ENCODE measurements at regions not wholly inside any gene's neighbourhood (a gene's known extent, or its start where the extent isn't known, plus 50 kb on each side); places are given as distances from the start of the nearest gene placed in this dataset.
A peak's percentile ranks its signal among the peaks of the same experiment; 100 is the strongest.

DNA sequence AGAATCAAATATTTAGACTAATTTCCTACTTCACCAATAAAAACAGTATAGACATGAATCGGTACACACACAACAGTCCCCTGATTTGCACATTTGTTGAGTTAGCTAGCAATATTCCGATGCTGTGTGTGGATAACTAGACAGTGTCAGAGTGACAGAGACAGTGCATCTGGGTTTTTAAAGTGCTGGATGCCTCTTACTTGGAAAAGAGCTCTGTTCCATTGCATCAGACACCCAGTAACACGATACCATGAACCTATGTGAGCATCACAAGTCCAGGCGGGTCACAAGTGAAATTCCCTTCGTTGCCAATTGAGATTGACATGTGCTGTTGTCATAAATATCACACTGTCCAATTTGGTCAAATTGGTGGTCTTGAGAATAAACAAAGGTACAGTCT, 82.0 kb upstream of the ESRRG start:
- Histone ChIP-seq H3K27ac (replicated peaks in 1 of 4) (no peak overlapping the region), H3K4me1 (peaks cover 0 to 6% (median 1%) of the 10 kb centered on the region in 4 donors), H3K36me3 (no peaks in the 10 kb centered on the region), H3K27me3 (no peaks in the 10 kb centered on the region), H3K4me3 (no peak overlapping the region), H3K9me3 (no peaks in the 10 kb centered on the region)
- 86% methylated on average over 5 of the region's 5 CpGs for WGBS
- no peak for TF ChIP-seq POLR2A (IDR thresholded peaks at IDR 0.05; ENCODE audit: low read depth)
- no peak for TF ChIP-seq POLR2AphosphoS5 (IDR thresholded peaks at IDR 0.05)
- TF ChIP-seq EP300 (IDR thresholded peaks at IDR 0.05), result no peak
- TF ChIP-seq, protein P1, sequence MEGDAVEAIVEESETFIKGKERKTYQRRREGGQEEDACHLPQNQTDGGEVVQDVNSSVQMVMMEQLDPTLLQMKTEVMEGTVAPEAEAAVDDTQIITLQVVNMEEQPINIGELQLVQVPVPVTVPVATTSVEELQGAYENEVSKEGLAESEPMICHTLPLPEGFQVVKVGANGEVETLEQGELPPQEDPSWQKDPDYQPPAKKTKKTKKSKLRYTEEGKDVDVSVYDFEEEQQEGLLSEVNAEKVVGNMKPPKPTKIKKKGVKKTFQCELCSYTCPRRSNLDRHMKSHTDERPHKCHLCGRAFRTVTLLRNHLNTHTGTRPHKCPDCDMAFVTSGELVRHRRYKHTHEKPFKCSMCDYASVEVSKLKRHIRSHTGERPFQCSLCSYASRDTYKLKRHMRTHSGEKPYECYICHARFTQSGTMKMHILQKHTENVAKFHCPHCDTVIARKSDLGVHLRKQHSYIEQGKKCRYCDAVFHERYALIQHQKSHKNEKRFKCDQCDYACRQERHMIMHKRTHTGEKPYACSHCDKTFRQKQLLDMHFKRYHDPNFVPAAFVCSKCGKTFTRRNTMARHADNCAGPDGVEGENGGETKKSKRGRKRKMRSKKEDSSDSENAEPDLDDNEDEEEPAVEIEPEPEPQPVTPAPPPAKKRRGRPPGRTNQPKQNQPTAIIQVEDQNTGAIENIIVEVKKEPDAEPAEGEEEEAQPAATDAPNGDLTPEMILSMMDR (IDR thresholded peaks at IDR 0.05), result no peak
- no peak for DNase-seq (ENCODE audit: extremely low spot score)
- intact Hi-C loops (cut with DNase I), result no loop called here

DNA sequence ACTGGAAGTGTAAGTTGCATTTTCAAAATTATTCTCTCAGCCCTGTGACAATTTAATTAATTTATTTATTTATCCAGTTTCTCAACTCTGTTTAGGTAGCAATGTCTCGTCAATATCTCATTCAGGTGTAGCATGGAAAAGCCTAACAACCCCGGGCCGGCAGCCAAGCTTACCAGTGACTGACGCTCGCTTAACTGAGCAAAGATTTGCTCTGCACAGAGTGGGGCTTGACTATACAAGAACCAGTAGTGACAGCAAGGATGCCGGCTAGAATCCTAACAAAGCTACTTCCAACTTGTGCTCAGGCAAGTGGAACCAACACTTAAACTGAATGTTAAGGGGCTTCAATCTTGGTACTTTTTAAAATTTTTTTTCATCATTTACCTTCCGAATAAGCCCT, 80.9 kb upstream of the ESRRG start:
- no peak overlapping the region for H3K4me3 ChIP-seq
- intact Hi-C loops (cut with DNase I), result no loop called here
- no peaks in the 10 kb centered on the region for H3K36me3 ChIP-seq
- no peaks in the 10 kb centered on the region for H3K27me3 ChIP-seq
- peaks cover 0 to 6% (median 1%) of the 10 kb centered on the region in 4 donors for H3K4me1 ChIP-seq
- TF ChIP-seq, protein P1 (IDR thresholded peaks at IDR 0.05), result no peak
- no peak for TF ChIP-seq EP300 (IDR thresholded peaks at IDR 0.05)
- TF ChIP-seq POLR2A (IDR thresholded peaks at IDR 0.05; ENCODE audit: low read depth), result no peak
- no peak for TF ChIP-seq POLR2AphosphoS5 (IDR thresholded peaks at IDR 0.05)
- WGBS, result 71% methylated on average over 7 of the region's 7 CpGs
- no peak for DNase-seq (ENCODE audit: extremely low spot score)
- H3K9me3 ChIP-seq, result no peaks in the 10 kb centered on the region
- no peak overlapping the region for H3K27ac ChIP-seq (replicated peaks in 1 of 4)

DNA sequence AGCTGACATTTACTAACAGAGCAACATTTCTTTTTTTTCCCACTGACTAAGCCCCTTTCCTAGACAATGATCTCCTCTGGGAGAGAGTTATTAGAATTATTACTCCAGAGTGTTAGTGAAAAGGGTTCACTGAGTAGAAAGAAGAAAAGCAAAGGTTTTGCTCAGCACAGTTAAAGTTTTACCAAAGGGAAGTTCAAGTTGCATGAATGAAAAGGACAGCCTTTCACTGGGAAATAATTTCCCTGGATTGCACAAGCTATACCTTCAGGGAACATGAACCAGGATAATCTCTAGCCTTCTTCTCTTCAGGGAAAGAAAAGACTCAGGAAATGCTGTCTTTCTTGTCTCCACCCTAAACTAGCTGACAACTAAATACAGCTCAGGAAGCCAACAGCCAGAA, 71.4 kb upstream of the ESRRG start:
- TF ChIP-seq POLR2A (IDR thresholded peaks at IDR 0.05; ENCODE audit: low read depth) (no peak), EP300 (IDR thresholded peaks at IDR 0.05) (no peak), POLR2AphosphoS5 (IDR thresholded peaks at IDR 0.05) (no peak)
- TF ChIP-seq, protein P1 (IDR thresholded peaks at IDR 0.05), result no peak
- Histone ChIP-seq H3K36me3 (no peaks in the 10 kb centered on the region), H3K27ac (replicated peaks in 1 of 4) (peak overlapping the region in 1 of 4 donors; percentile 27), H3K4me3 (no peak overlapping the region), H3K4me1 (peaks cover 0 to 18% (median 6%) of the 10 kb centered on the region in 4 donors), H3K27me3 (no peaks in the 10 kb centered on the region), H3K9me3 (no peaks in the 10 kb centered on the region)
- intact Hi-C loops (cut with DNase I), result no loop called here
- no peak for DNase-seq (ENCODE audit: extremely low spot score)

DNA sequence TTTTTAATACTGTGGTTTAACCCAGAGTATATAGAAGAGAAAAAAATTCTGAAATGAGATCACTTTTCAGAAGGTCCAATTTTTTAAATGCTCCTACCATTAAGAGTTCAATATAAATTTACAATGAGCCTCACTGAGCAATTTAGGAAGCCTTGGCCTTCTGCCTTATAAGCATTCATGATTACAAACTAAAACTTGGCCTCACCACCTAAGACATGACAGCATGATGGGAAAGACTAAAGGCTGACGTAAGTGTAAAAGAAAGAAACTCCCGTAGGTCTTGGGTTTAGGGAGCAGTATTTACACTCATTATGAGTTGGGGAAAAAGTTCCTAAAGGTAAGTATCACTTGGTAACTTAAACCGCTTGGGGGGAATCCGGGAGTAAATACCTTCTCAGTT, 70.7 kb upstream of the ESRRG start:
- Histone ChIP-seq H3K27ac (replicated peaks in 1 of 4) (peak overlapping the region in 1 of 4 donors; percentile 27), H3K27me3 (no peaks in the 10 kb centered on the region), H3K36me3 (no peaks in the 10 kb centered on the region), H3K9me3 (no peaks in the 10 kb centered on the region), H3K4me1 (peaks cover 0 to 18% (median 6%) of the 10 kb centered on the region in 4 donors), H3K4me3 (no peak overlapping the region)
- intact Hi-C loops (cut with DNase I), result no loop called here
- TF ChIP-seq POLR2AphosphoS5 (IDR thresholded peaks at IDR 0.05), result no peak
- 61% methylated on average over 4 of the region's 4 CpGs for WGBS
- DNase-seq (ENCODE audit: extremely low spot score), result no peak

DNA sequence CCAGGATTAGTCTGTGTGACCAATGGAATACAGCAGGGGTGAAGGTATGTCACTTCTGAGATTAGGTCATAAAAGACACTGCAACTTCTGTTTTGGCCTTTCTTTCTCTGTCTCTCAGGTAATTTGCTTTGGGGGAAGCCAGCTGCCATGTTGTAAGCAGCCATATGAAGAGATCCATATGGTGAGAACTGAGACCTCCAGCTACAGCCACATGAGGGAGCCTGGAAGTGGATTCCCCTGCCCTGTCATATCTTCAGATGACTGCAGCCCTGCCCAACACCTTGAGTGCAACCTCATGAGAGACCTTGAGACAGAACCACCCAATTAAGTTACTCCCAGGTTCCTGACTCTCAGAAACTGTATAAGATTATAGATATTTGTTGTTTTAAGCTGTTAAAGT, 70.1 kb upstream of the ESRRG start:
- no peak overlapping the region for H3K27ac ChIP-seq (replicated peaks in 1 of 4)
- no peaks in the 10 kb centered on the region for H3K9me3 ChIP-seq
- H3K27me3 ChIP-seq, result no peaks in the 10 kb centered on the region
- H3K4me1 ChIP-seq, result peaks cover 0 to 18% (median 6%) of the 10 kb centered on the region in 4 donors
- TF ChIP-seq, protein P1 (IDR thresholded peaks at IDR 0.05), result no peak
- no peak for TF ChIP-seq EP300 (IDR thresholded peaks at IDR 0.05)
- H3K4me3 ChIP-seq, result no peak overlapping the region
- intact Hi-C loops (cut with DNase I), result no loop called here
- no peak for DNase-seq (ENCODE audit: extremely low spot score)
- H3K36me3 ChIP-seq, result no peaks in the 10 kb centered on the region
